Fibroblast of lung (primary cell): ENCODE measurements at regions not wholly inside any gene's neighbourhood (a gene's known extent, or its start where the extent isn't known, plus 50 kb on each side); places are given as distances from the start of the nearest gene placed in this dataset.

Experiments
- DNase-seq, 2 donors: peaks; one replicate each; pipeline versions ENCODE4 v3.0.0 to v3.0.0-alpha.2; 2010; ENCODE audit warnings: low read depth in 2 of 2
- H2AFZ ChIP-seq: 2 replicates; pipeline ENCODE4 v1.5.1; 2012; ENCODE audit warnings: low read length, control low read depth, inconsistent platforms
- H3K27ac ChIP-seq: 2 replicates; pipeline ENCODE4 v1.5.1; 2011; ENCODE audit warnings: low read length, control low read depth; ENCODE audit not compliant: insufficient read depth
- H3K27me3 ChIP-seq: 2 replicates; pipeline ENCODE4 v1.5.1; 2011; ENCODE audit warnings: mild to moderate bottlenecking, low read length; ENCODE audit not compliant: control insufficient read depth, insufficient read depth
- H3K36me3 ChIP-seq: 2 replicates; pipeline ENCODE4 v1.5.1; 2011; ENCODE audit warnings: low read length; ENCODE audit not compliant: control insufficient read depth, insufficient read depth
- H3K4me1 ChIP-seq: 2 replicates; pipeline ENCODE4 v1.5.1; 2011; ENCODE audit warnings: low read length; ENCODE audit not compliant: control insufficient read depth, insufficient read depth; ENCODE audit errors: extremely low read depth
- H3K4me2 ChIP-seq: 2 replicates; pipeline ENCODE4 v1.5.1; 2011; ENCODE audit warnings: low read length, control low read depth; ENCODE audit not compliant: insufficient read depth; ENCODE audit errors: extremely low read depth
- H3K4me3 ChIP-seq, 4 experiments: fragments of 200-600 bp in 1 of 4; sonication (generic) in 1 of 4; replicated peaks in 1 of 4; 2 replicates each; pipeline ENCODE4 v1.5.1; 2011 to 2016; ENCODE audit warnings: low read length in 4 of 4, low read depth in 3 of 4, mild to moderate bottlenecking in 3 of 4, control low read depth in 2 of 4, inconsistent platforms in 1 of 4, mixed read lengths in 1 of 4; ENCODE audit not compliant: insufficient read depth in 1 of 4; ENCODE audit errors: control extremely low read depth in 1 of 4
- H3K79me2 ChIP-seq: 2 replicates; pipeline ENCODE4 v1.5.1; 2012; ENCODE audit warnings: mild to moderate bottlenecking, low read length, inconsistent platforms; ENCODE audit not compliant: control insufficient read depth, insufficient read depth
- H3K9ac ChIP-seq: 2 replicates; pipeline ENCODE4 v1.5.1; 2011; ENCODE audit warnings: mild to moderate bottlenecking, low read length, control low read depth; ENCODE audit not compliant: insufficient read depth
- H3K9me3 ChIP-seq: 2 replicates; pipeline ENCODE4 v1.5.1; 2012; ENCODE audit warnings: low read depth, low read length; ENCODE audit not compliant: control insufficient read depth, insufficient read depth
- H4K20me1 ChIP-seq: 2 replicates; pipeline ENCODE4 v1.5.1; 2011; ENCODE audit warnings: low read length; ENCODE audit not compliant: control insufficient read depth, insufficient read depth; ENCODE audit errors: extremely low read depth
- CTCF ChIP-seq, 2 donors: IDR thresholded peaks in 1 of 2; conservative IDR thresholded peaks in 1 of 2; 1 replicate in 1 of 2; 2 replicates in 1 of 2; pipeline ENCODE4 v1.5.1; 2011 to 2012; ENCODE audit warnings: low read length in 2 of 2, control low read depth in 1 of 2, inconsistent platforms in 1 of 2, low read depth in 1 of 2, mild to moderate bottlenecking in 1 of 2
- EZH2 ChIP-seq: IDR thresholded peaks from 2 replicates; pipeline ENCODE4 v1.5.1; 2012; ENCODE audit warnings: low read length, control low read depth, mild to moderate bottlenecking; ENCODE audit errors: missing control alignments

- no peaks in the 10 kb centered on the region for H3K9me3 ChIP-seq
- no peaks in the 10 kb centered on the region for H4K20me1 ChIP-seq
- no peaks in the 10 kb centered on the region for H3K4me1 ChIP-seq
- no peak overlapping the region for H3K9ac ChIP-seq
- no peaks in the 10 kb centered on the region for H3K79me2 ChIP-seq
- no peak overlapping the region for H3K4me2 ChIP-seq
- H3K4me3 ChIP-seq, result no peak overlapping the region
- no peak for TF ChIP-seq EZH2
- no peak for DNase-seq
- no peaks in the 10 kb centered on the region for H3K36me3 ChIP-seq
- H3K27ac ChIP-seq, result no peak overlapping the region
- H3K27me3 ChIP-seq, result no peaks in the 10 kb centered on the region
- no peak overlapping the region for H2AFZ ChIP-seq
These were observed 59.7 kb upstream of the KCNJ3 start for GRCh38 chr2:154638783-154639182.

GRCh38 chr2:154640000-154640399, 58.5 kb upstream of the KCNJ3 start:
- Histone ChIP-seq H2AFZ (no peak overlapping the region), H4K20me1 (no peaks in the 10 kb centered on the region), H3K27me3 (no peaks in the 10 kb centered on the region), H3K36me3 (no peaks in the 10 kb centered on the region), H3K9me3 (no peaks in the 10 kb centered on the region), H3K4me3 (no peak overlapping the region), H3K27ac (no peak overlapping the region), H3K4me2 (no peak overlapping the region), H3K9ac (no peak overlapping the region), H3K4me1 (no peaks in the 10 kb centered on the region), H3K79me2 (no peaks in the 10 kb centered on the region)
- no peak for TF ChIP-seq CTCF (conservative IDR thresholded peaks at IDR 0.05 in 1 of 2, IDR thresholded peaks at IDR 0.05 in 1 of 2; ENCODE audit: low read depth in 1 of 2, low read length in 2 of 2)
- no peak for TF ChIP-seq EZH2
- no peak for DNase-seq
